ENCODE measurements at regions not wholly inside any gene's neighbourhood (a gene's known extent, or its start where the extent isn't known, plus 50 kb on each side); places are given as distances from the start of the nearest gene placed in this dataset.

GRCh38 chr3:19645093-19645492, 288.9 kb downstream of the EFHB start:
- H3K4me3 Mint-ChIP-seq = no peak overlapping the region
- H3K4me1 Mint-ChIP-seq (ENCODE audit: low read depth) = no peaks in the 10 kb centered on the region
- ChIA-PET CTCF (no interaction called here), POLR2A (no interaction called here)
- no peak overlapping the region for H3K27ac Mint-ChIP-seq
- H3K9me3 Mint-ChIP-seq = peaks cover 2% of the 10 kb centered on the region
- H3K36me3 Mint-ChIP-seq (ENCODE audit: low read depth) = no peaks in the 10 kb centered on the region
- DNase-seq (no peak), ATAC-seq (no peak)
- no peak for TF ChIP-seq CTCF (IDR thresholded peaks at IDR 0.05)
- no peaks in the 10 kb centered on the region for H3K27me3 Mint-ChIP-seq
- intact Hi-C loops (cut with micrococcal nuclease) = no loop called here

- Mint-ChIP-seq H3K4me1 (ENCODE audit: low read depth) (no peaks in the 10 kb centered on the region), H3K9me3 (peaks cover 2% of the 10 kb centered on the region), H3K27me3 (no peaks in the 10 kb centered on the region), H3K4me3 (no peak overlapping the region), H3K36me3 (ENCODE audit: low read depth) (no peaks in the 10 kb centered on the region), H3K27ac (no peak overlapping the region)
- ChIA-PET CTCF (no interaction called here), POLR2A (no interaction called here)
- intact Hi-C loops (cut with micrococcal nuclease) = no loop called here
- DNase-seq = no peak
- no peak for ATAC-seq
- TF ChIP-seq CTCF (IDR thresholded peaks at IDR 0.05) = no peak
Measured at GRCh38 chr3:19644405-19644804, 289.6 kb downstream of the EFHB start.

- Mint-ChIP-seq H3K4me3 (no peak overlapping the region), H3K4me1 (ENCODE audit: low read depth) (no peaks in the 10 kb centered on the region), H3K9me3 (peaks cover 6% of the 10 kb centered on the region), H3K36me3 (ENCODE audit: low read depth) (no peaks in the 10 kb centered on the region), H3K27me3 (peaks cover 1% of the 10 kb centered on the region), H3K27ac (no peak overlapping the region)
- TF ChIP-seq CTCF (IDR thresholded peaks at IDR 0.05) = no peak
- ATAC-seq (no peak), DNase-seq (no peak)
- ChIA-PET POLR2A (no interaction called here), CTCF (no interaction called here)
- intact Hi-C loops (cut with micrococcal nuclease) = no loop called here
Measured at GRCh38 chr3:19641408-19641807, 292.6 kb downstream of the EFHB start.

GRCh38 chr3:19632099-19633074, 301.6 kb downstream of the EFHB start:
- no peak for ATAC-seq
- H3K4me1 Mint-ChIP-seq (ENCODE audit: low read depth) = no peaks in the 10 kb centered on the region
- no peak overlapping the region for H3K4me3 Mint-ChIP-seq
- no peak for DNase-seq
- intact Hi-C loops (cut with micrococcal nuclease) = no loop called here
- no peak for TF ChIP-seq CTCF (IDR thresholded peaks at IDR 0.05)
- H3K27ac Mint-ChIP-seq = no peak overlapping the region
- no peaks in the 10 kb centered on the region for H3K36me3 Mint-ChIP-seq (ENCODE audit: low read depth)
- H3K27me3 Mint-ChIP-seq = no peaks in the 10 kb centered on the region
- H3K9me3 Mint-ChIP-seq = no peaks in the 10 kb centered on the region
- ChIA-PET CTCF (no interaction called here), POLR2A (no interaction called here)

GRCh38 chr3:19598870-19599269, 335.1 kb downstream of the EFHB start:
- POLR2A ChIA-PET = no interaction called here
- no peak for TF ChIP-seq CTCF (IDR thresholded peaks at IDR 0.05)
- Mint-ChIP-seq H3K4me3 (no peak overlapping the region), H3K9me3 (peaks cover 7% of the 10 kb centered on the region), H3K27ac (no peak overlapping the region), H3K27me3 (peaks cover 4% of the 10 kb centered on the region), H3K36me3 (ENCODE audit: low read depth) (no peaks in the 10 kb centered on the region), H3K4me1 (ENCODE audit: low read depth) (no peaks in the 10 kb centered on the region)
- intact Hi-C loops (cut with micrococcal nuclease) = no loop called here
- ATAC-seq = no peak
- CTCF ChIA-PET = no interaction called here
- no peak for DNase-seq
